ENCODE measurements at regions not wholly inside any gene's neighbourhood (a gene's known extent, or its start where the extent isn't known, plus 50 kb on each side); places are given as distances from the start of the nearest gene placed in this dataset.

DNA sequence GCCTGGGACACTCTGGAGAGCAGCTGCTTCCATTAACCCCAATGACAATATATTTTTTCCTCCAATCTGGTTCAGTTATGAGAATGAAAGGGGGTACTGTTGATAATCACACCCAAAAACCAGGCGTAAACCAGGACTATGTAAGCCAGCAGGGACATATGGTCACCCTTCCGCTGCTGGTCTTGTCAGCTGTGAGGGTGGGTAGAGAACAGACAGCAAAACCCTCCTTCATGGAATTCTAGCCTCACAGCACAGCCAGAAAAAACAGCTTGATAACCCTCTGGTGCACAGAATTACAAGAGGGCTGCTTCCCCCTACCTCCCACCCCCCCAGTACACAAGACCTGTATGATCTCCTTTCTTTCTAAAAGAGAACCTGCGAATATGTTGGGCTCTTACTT lies 368.8 kb upstream of the ZMIZ1 start:
- no peak for DNase-seq

DNA sequence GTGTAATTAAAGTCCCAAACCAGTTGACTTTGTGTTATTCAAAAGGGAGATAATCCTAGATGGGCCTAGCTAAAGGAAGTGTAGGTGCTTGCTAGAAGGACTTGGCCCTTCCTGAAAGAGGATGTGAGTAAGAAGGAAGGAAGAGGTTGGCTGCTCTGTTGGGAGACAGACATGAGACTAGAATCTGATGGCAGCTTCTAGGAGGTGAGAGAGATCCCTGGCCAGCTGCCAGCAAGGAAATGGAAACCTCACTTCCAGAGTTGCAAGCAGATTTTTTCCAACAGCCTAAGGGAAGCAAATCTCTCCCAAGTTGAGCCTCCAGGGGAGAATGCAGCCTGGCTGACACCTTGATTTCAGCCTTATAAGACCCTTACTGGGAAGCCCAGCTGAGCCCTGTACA lies 368.4 kb upstream of the ZMIZ1 start:
- DNase-seq, result no peak

DNA sequence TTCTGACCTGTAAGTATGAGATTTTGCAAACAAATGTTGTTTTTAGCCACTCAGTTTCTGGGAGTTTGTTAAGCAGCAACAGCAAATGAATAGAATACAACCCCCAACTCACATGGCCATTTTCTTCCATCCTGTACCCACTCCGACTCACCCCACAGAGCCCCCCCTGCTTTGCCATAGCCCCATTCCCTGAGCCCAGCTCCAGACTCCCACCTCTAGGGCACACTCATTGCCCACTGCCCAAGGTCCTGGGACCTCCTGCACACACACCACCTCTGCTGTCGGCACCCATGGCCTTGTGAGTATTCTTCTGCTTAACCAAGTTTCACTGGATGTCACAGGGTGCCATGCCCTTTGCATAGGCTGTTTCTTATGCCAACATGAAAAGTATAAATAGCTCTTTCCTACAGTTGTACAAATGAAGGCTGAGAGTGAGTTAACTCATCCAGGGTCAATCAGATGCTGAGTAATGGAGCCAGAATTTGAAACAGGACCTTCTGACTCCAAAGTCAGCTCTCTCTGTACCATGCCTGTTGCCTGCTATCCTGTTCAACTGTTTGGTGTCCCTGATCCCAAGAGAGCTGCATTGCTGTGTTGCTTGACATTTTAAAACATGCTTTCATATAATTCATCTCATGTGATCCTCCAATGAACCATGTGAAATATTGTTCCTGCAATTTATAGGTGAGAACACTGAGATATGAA lies 367.8 kb upstream of the ZMIZ1 start:
- DNase-seq, result no peak

DNA sequence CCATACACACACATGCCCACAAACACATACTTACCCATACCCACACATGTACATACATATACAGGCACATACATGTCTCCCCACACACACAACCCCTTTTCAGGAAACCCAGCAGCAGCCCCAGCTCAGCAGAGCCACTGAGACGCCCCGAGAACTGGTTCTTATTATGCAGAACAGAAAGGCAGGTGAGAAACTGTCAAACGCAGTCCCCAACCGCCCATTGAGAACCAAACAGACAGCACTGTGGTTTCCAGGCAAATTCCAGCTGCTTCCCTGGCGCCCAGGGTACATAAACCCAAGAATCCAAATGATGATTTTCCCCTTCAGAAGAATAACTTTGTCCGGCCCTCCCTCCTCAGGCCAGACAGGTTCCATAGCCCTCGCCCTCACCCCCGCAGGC lies 366.6 kb upstream of the ZMIZ1 start:
- no peak for DNase-seq

DNA sequence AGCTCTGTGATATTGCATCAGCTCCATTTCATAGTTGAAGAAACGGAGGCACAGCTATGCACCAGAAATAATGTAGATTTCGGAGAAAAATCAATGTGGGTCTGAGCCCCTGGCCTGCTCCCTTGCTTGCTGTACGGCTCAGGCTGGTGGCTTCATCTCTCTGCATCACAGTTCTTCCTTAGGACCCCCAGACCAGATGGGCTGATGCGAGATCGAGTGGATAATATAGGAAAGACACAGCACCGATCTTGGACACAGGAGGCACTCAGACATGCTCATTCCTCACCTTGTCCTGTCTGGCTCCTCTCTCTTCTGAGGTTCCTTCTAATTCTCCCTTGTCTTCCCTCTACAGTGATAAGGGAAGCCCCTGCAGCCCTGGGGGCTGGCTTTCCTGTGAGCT lies 365.9 kb upstream of the ZMIZ1 start:
- DNase-seq, result no peak

DNA sequence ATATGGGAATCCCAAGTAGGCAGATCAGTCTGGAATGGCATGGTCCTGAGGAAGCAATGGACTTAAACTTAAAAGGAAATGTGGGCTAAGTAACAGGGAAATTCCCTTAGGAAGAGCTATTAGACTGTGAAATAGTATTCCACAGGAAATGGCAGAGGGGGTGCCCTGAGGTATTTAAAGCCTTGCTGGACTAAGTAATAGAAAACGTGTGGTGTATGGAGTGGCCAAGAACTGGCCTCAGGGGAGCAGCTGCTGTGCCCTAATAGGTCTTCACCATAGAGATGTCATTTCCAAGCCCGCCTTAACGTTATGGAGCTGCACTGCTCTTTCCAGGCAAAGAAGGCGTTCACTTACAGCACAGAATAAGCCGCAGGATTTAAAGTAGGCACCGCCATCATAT lies 365.2 kb upstream of the ZMIZ1 start:
- no peak for DNase-seq

DNA sequence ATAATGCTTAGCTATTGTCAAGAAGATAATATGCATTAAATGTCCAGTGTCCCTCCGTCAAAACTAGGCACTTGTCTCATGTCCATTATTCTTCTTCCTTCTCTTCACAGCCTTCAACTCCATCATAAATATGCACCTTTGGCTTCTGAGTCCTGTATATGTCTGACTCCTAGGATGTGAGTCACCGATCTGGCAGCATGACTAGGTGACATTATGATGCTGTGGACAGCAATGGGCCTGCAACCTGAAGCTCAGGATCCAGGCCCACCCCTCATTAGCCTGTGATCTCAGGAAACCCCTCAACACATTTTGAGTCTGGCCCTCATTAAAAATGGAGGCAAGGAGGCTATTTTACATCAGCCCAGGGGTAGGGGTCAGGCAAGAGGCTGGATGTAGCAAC lies 362.5 kb upstream of the ZMIZ1 start:
- no peak for DNase-seq

DNA sequence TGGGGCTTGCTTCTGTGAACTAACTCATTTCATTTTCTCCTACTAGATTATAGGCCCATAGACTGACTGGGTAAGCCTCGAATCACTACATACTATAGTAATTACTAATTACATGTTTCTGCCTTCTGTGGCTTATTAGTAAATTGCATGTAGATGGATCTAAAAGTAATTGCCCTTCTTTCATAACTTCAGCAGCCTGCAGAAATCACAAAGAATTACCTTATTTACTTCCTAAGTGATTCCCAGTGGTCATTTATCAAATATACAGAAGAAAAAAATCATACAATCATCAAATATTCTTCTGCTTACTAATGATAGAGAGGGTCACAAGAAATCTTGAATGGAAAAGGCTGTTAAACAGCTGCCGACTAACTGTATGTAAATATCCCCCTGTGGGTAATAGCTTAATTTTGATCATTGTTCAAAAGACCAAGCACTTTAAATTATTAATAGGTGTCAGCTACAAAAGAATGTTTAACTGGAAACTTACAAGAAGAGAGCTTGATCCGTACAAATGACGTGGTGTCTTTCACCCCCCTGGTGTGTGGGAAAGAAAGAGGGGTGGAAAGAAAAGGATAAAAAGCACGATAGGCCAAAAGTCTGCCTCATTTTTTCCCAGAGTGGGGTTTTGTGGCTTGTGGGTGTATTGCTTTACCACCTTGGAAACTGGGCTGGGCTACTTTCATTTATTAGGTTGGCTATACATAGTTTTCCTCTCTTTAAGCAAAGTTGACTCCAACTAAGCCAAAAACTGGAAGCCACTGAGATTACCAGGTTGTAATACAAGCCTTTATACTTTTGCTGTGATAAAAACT lies 361.8 kb upstream of the ZMIZ1 start:
- DNase-seq, result no peak

DNA sequence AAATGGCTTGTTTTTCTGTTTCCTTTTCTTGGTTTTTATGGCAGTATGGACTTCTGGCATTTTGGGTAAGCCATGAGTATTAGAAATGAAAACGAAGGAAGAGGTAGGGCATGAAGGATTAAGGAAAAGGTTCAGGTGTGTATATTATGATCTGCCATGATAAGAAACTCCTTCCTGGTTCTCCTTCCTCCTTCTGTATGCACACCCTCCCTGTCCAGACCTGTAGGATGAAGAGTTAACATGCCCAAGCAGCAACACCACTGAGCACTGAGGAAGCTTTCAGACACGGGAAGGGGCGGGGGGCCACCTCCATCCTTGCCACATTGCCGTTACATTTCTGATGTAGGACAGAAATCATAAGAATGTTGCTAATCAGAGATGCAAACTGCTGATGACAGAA lies 361.0 kb upstream of the ZMIZ1 start:
- DNase-seq, result no peak

DNA sequence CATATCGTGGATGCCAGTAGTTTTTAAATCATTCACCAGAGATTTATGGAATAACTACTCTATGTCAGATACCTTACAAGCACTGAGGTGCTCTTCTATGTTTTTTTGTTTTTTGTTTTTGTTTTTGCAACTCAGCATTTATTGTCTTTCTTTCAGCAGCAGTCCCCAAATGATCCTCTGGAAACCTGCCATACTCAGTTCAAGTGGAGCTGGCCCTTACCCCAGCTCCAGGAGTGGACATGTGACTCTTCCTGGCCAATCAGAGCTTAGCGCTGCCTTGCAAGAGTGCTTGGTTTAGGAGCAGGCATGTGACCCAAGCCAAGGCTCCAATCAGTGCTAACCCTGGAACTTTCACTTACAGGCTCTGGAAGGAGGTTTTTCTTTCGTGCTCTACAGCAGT lies 356.6 kb upstream of the ZMIZ1 start:
- DNase-seq, result no peak

DNA sequence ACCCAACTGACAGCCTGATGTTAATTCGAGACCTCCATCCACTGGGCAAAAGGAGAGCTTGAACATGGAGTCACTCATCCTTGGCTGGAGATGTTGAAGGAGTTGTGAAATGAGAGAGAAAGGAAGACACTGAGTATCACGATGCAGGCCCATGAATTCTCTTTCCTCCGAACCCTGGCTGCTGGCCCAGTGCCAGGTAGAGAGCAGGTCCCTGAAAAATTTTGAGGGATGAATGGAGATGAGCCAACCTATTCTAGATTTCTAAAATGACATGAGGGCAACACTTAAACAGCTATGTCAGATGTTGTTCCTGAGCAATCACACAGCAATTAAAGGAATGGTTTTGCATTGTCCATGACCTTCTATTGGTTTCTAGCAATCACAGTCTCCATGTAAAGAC lies 355.1 kb upstream of the ZMIZ1 start:
- DNase-seq, result no peak

DNA sequence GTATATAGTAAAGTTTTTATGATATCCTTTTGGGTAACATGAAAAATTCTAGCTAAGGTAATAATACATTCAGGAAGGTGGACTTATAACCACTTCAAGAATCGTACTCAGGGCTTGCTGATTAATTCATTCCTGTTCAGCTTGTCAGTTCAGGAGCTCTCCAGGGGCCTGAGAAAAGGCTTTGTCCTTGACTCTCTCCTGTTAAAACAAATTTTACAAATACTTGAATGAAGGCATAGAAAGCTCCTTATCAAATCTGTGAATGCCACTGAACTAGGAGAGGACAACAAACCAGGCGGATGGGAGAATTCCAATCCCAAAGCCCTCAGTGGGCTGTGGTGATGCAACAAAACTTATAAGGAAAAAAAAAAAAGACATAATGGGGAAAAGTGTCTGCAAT lies 354.5 kb upstream of the ZMIZ1 start:
- DNase-seq, result no peak

DNA sequence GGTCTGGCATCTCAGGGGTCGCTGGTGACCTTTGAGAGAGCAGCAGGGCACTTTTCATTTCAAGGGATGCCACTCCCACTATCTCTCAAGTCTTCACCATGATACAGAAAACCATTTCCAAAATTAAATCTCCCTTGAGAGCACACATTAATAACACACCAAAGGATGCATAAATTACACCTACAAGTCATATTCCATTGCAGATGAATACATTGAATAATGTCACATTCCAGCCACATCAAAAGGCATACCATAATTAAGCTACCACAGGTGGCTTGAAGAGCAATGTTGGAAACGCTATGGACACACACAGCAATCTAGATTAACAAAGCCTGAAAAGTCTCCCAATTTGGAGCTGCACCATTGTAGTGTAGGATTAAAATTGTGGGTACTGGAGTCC lies 353.3 kb upstream of the ZMIZ1 start:
- no peak for DNase-seq

DNA sequence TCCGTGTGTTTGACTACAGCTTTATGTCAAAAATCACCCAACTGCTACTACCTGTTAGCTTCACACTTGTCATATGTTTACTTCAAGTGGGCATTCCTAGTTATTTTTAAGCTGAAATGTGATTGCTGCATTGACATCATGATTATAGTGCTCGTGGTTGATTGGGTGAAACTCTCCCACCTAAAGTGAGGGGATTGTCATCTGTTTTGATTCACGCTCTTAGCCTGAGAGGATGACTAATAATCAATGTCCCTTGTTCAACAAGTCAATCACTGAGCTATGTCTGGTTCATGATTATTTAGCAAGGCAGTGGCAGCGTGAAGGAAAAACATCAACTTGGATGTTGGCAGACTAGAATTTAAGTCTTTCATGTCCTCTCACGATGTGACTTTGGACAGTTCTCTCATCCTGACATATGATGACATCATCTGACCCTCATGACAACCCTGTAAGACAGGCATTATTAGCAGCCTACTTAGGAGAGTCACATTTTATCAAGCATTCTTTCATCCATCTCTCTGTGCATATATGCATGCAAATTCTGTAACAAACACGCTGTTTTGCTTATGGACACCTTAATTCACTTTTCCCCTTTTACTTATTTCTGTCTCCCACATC lies 352.6 kb upstream of the ZMIZ1 start:
- no peak for DNase-seq

DNA sequence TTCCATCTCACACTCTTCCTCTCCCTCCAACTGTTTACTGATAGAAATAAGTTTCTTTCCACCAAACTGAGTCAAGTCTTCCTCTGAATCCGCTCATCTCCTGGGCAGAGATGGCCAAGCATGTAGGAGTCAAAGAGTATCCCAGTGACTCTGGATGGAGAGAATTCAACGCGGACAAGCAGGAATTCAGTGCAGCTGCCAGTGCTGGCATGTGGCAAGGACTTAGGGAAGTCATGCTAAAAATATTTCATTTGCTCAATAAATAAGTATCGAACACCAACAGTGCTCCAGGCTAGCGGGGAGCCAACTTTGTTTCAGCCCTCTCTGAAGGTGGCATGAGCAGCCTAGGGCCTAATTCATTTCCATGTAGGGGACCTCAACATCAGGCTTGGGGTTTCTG lies 351.6 kb upstream of the ZMIZ1 start:
- no peak for DNase-seq

DNA sequence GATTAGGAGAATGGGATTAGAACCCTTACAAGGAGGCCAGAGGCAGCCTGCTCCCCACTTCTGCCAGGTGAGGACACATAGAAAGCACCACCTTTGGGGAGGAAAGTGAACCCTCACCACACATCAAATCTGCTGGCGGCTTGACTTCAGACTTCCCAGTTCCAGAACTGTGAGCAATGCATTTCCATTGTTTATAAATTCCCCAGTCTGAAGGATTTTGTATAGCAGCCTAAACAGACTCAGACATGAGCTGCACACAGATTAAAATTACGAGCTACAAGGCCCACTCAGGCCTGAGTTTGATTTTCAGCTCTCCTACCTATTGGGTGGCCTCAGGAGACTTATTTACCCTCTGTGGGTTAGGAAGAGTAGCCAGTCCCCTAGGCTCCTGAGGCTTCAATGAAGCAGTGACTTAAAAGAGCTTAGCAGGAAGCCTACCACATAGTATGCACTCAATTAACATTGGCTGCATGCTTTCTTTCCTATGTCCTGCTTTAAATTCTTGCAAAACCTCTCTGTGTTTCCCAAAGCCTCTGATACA lies 350.7 kb upstream of the ZMIZ1 start:
- no peak for DNase-seq

DNA sequence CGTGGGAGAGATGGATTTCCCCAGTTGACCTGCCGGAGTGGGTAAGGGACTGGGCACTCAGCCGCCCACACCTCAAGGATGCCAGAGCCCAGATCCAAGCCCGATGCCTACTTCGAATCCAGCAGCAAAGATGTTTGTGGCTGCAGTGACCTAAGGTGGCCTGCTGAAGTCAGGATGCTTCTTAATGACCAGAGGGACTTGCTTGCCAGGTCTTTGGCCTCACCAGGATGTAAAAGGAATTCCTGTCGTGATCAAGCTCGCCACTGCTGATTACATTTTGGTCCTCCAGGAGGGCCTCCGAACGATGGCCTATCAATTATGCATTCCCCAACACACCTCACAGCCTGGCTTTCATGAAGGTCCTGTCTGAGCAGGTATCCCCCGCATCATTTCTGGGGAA lies 349.5 kb upstream of the ZMIZ1 start:
- no peak for DNase-seq

DNA sequence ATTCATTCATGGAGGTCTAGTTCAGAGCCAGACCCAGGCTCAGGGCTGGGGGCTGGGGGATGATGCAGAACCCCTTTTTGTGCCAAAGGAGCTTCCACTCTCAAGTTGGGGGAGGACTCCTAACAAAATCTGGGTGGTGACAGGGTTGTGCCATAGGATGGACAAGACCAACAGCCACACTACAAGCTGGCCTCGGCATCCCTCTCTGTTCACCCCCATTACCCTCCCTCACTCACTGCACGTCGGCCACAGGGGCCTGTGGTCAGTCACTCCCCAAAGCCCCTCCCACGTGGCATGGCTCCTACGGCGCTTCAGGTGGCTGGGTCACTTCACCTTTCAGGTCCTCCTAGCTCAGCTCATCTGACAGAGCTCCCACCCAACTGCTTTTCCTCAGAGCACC lies 348.7 kb upstream of the ZMIZ1 start:
- DNase-seq, result no peak

DNA sequence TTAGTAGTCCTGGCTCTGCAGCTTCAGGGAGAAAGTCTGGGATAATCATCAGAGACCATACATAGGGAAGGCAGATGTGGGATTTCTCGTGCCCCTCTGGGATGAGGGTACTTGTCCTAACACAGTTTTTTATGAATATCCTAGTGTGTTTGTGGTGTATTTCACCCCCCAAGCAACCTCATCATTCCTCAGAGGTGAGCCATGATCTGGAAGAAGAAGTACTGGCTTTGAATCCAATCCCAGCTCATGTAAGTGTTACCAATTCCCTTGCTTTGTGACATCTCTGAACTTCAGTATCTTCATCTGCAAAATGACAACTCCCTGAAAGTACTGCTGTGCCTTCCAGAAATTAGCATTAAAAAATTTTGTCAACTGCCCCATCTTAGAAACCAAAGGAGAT lies 347.5 kb upstream of the ZMIZ1 start:
- DNase-seq, result no peak

DNA sequence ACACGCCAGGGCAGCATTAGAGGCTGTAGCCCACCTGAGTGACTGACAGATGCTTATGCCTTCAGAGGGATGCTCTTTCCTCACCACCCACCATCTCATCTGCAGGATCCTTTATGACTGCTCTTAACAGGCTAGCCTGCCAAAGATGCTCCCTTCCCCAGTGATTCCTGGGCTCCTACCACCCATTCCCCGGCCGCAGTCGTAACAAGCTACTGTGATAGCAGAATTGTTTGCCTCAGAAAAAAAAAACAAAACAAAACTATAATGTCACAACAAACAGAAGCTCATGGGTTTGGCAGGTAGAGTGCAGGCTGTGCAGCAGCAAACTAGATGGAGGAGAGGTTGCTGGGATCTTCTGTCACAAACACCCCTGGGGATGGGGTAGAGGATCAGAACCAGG lies 343.9 kb upstream of the ZMIZ1 start:
- DNase-seq, result no peak

DNA sequence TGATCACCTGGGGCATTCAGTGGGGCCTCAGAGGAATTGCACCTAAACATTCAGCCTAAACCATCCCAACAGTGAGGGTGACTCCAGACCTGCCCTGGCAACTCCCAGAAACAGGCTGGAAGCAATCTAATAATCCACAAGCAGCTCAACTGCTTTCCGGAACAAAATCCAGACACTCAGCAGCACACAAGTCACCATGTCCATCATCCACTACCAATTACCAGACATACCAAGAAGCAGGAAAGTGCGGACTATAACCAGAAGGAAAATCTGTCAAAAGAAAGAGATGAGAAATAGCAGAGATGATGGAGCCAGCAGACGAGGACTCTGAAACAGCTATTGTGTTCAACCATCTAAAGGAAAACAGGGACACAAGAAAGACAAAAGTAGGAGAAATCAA lies 342.6 kb upstream of the ZMIZ1 start:
- DNase-seq, result no peak

DNA sequence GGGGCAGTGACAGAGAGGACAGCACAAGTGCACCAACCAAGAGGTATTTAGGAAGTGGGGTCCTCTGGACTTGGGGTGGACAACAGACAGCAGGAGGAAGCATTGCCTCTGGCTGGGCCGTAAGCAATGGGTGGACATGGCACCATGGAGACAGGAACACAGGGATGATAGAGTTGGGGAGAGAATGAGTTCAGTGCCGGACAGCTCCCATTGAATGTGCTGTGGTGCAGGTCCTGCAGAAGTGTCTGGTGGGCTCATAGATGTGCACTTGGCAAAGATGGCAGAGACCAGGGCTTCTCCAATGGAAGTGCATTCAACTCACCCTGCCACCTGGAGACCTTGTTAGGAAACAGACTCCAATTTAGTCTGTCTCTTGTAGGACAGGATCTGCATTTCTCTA lies 341.5 kb upstream of the ZMIZ1 start:
- no peak for DNase-seq

DNA sequence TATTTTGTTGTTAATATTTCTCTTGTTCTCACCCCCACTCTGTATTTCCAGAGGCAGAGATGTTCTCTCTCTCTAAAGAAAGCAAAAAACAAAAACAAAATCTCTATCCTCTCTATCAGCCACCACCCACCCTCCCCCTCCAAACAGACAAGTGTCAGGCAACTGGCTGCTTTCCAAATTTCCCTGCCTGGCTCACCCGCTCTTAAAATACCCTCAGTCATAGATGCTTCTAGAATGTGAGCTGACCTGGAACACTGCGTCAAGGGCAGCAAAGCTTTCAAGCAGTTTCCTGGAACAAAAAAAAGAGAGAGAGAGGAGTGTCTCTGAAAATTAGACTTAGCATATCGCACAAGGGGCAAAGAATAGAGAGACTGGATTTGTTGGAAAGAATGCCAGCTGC lies 341.0 kb upstream of the ZMIZ1 start:
- no peak for DNase-seq

DNA sequence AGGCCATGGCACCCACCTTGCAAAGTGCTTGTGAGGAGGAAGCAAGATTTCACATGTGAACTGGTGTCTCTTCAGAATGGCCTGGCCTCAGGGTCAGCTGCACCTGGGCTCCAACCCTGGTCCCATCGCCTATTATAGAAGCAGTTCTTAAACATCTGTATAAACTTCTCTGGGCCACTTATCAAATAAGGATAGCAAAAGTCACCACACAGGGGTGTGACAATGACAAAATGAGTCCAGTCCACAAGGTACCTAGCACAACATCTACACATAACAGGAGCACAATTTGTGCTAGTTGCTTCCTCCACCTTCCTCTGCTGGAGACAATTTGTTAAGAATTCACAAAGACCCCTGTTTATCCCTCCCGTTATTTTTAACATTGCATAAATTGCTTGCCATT lies 340.6 kb upstream of the ZMIZ1 start:
- DNase-seq, result no peak

Measured in activated CD8-positive, alpha-beta memory T cell treated with anti-CD3 and anti-CD28 coated beads, Interleukin-2, amount 50 U/mL, for 4 hours (primary cell).